Endothelial cell of umbilical vein (primary cell): ENCODE measurements at regions not wholly inside any gene's neighbourhood (a gene's known extent, or its start where the extent isn't known, plus 50 kb on each side); places are given as distances from the start of the nearest gene placed in this dataset.

ENCODE experiments used
- CTCF ChIP-seq, 2 donors: IDR thresholded peaks; 1 replicate in 1 of 2; 2 replicates in 1 of 2; pipeline ENCODE4 v1.5.1; 2011; ENCODE audit warnings: low read length in 2 of 2, mild to moderate bottlenecking in 2 of 2, moderate library complexity in 2 of 2, control low read depth in 1 of 2, inconsistent platforms in 1 of 2, low read depth in 1 of 2; ENCODE audit not compliant: insufficient read depth in 1 of 2; ENCODE audit errors: extremely low read depth in 1 of 2
- EZH2 ChIP-seq: IDR thresholded peaks from 2 replicates; pipeline ENCODE4 v1.6.1; 2012; ENCODE audit warnings: borderline replicate concordance, low read depth, mild to moderate bottlenecking, moderate library complexity, low read length, inconsistent platforms; ENCODE audit not compliant: severe bottlenecking
- POLR2A ChIP-seq: IDR thresholded peaks from 2 replicates; pipeline ENCODE4 v1.6.1; 2012; ENCODE audit warnings: low read depth, mild to moderate bottlenecking, control low read depth, low read length

GRCh38 chr18:77821892-77822291, 572.2 kb downstream of the GALR1 start:
- TF ChIP-seq EZH2 (no peak), CTCF (IDR thresholded peaks at IDR 0.05; ENCODE audit: extremely low read depth in 1 of 2, insufficient read depth in 1 of 2, low read depth in 1 of 2, low read length in 2 of 2) (no peak), POLR2A (no peak)
